ENCODE measurements at regions not wholly inside any gene's neighbourhood (a gene's known extent, or its start where the extent isn't known, plus 50 kb on each side); places are given as distances from the start of the nearest gene placed in this dataset.

DNA sequence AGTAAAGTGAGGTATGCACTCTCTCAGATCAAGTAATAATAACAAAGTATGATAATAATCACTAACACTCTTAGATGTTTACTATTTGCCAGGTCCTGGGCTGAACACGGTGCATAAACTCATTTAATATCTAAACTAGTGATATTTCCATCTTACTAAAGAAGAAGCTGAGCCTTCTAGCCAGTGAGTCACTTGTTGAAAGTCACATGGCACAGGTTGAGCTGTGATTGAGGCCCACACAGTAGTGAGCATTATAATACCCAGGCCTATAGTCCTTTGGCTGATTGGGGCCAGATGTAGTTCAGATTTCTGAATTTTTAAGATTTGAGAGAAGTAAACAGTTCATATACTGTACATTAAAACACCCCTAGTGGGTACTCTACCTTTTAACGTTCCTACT is 93.2 kb upstream of the CCDC80 start:
- no peaks in the 10 kb centered on the region for H3K27me3 ChIP-seq (ENCODE audit: insufficient read depth, low read depth)
- TF ChIP-seq, protein P1, sequence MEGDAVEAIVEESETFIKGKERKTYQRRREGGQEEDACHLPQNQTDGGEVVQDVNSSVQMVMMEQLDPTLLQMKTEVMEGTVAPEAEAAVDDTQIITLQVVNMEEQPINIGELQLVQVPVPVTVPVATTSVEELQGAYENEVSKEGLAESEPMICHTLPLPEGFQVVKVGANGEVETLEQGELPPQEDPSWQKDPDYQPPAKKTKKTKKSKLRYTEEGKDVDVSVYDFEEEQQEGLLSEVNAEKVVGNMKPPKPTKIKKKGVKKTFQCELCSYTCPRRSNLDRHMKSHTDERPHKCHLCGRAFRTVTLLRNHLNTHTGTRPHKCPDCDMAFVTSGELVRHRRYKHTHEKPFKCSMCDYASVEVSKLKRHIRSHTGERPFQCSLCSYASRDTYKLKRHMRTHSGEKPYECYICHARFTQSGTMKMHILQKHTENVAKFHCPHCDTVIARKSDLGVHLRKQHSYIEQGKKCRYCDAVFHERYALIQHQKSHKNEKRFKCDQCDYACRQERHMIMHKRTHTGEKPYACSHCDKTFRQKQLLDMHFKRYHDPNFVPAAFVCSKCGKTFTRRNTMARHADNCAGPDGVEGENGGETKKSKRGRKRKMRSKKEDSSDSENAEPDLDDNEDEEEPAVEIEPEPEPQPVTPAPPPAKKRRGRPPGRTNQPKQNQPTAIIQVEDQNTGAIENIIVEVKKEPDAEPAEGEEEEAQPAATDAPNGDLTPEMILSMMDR (conservative IDR thresholded peaks at IDR 0.05; ENCODE audit: low read depth, low read length) = no peak
- H3K9ac ChIP-seq = no peak overlapping the region
- no peak overlapping the region for H3K27ac ChIP-seq
- no peaks in the 10 kb centered on the region for H3K79me2 ChIP-seq (ENCODE audit: insufficient read depth, low read depth)
- no peak overlapping the region for H3K4me3 ChIP-seq (IDR thresholded peaks at IDR 0.05; ENCODE audit: insufficient read depth, low read depth, low read length)
- H3K36me3 ChIP-seq (ENCODE audit: insufficient read depth) = no peaks in the 10 kb centered on the region
- no peaks in the 10 kb centered on the region for H3K4me1 ChIP-seq (ENCODE audit: low read depth, poor library complexity, severe bottlenecking)
- no peak overlapping the region for H2AFZ ChIP-seq (ENCODE audit: low read depth)
- no peak overlapping the region for H3K4me2 ChIP-seq
- no peaks in the 10 kb centered on the region for H4K20me1 ChIP-seq (ENCODE audit: insufficient read depth)

DNA sequence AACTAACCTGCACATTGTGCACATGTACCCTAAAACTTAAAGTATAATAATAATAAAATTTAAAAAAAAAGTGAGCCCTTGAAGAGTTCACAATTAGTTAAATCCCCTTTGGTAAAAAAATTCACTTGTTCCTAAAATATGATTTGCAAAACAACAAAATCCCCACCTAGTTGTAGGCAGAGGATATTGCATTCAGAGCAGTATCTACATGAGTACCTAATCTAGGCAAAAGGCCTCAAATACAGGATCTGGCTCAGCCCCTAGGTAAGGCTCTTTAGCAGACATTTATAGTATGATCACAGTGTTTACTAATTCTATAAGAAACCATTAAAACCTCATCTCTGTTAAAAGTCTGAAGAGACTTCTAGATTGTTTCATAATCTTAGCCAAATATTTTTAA is 89.3 kb upstream of the CCDC80 start:
- no peak overlapping the region for H3K4me3 ChIP-seq (IDR thresholded peaks at IDR 0.05; ENCODE audit: insufficient read depth, low read depth, low read length)
- H3K4me2 ChIP-seq = no peak overlapping the region
- no peak overlapping the region for H3K9ac ChIP-seq
- no peaks in the 10 kb centered on the region for H3K36me3 ChIP-seq (ENCODE audit: insufficient read depth)
- no peaks in the 10 kb centered on the region for H3K4me1 ChIP-seq (ENCODE audit: low read depth, poor library complexity, severe bottlenecking)
- no peak overlapping the region for H2AFZ ChIP-seq (ENCODE audit: low read depth)
- TF ChIP-seq, protein P1 (conservative IDR thresholded peaks at IDR 0.05; ENCODE audit: low read depth, low read length) = no peak
- no peaks in the 10 kb centered on the region for H3K27me3 ChIP-seq (ENCODE audit: insufficient read depth, low read depth)
- no peak overlapping the region for H3K27ac ChIP-seq
- H3K79me2 ChIP-seq (ENCODE audit: insufficient read depth, low read depth) = no peaks in the 10 kb centered on the region
- no peaks in the 10 kb centered on the region for H4K20me1 ChIP-seq (ENCODE audit: insufficient read depth)

DNA sequence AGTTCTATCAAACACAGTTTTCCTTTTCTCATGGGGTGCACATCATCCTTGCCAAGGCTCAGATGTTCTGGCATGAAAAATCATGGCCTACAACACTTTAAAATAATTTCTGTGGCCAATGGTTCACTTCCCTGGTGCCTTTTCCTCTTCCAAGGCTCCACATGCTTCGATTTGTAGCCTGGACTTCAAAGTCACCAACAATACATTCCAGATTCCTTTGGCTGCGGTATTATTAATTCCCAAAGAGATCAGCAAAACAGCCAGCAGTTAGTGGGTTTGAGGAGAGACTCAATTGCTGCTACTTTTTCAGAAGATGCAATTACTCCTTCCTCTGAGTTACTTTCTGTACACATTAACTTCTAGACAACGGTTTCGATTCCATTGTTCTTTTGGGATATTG is 80.3 kb upstream of the CCDC80 start:
- no peaks in the 10 kb centered on the region for H4K20me1 ChIP-seq (ENCODE audit: insufficient read depth)
- no peaks in the 10 kb centered on the region for H3K4me1 ChIP-seq (ENCODE audit: low read depth, poor library complexity, severe bottlenecking)
- H3K36me3 ChIP-seq (ENCODE audit: insufficient read depth) = no peaks in the 10 kb centered on the region
- H3K4me3 ChIP-seq (IDR thresholded peaks at IDR 0.05; ENCODE audit: insufficient read depth, low read depth, low read length) = no peak overlapping the region
- no peaks in the 10 kb centered on the region for H3K79me2 ChIP-seq (ENCODE audit: insufficient read depth, low read depth)
- H3K4me2 ChIP-seq = no peak overlapping the region
- H3K9ac ChIP-seq = no peak overlapping the region
- no peak overlapping the region for H3K27ac ChIP-seq
- TF ChIP-seq, protein P1 (conservative IDR thresholded peaks at IDR 0.05; ENCODE audit: low read depth, low read length) = no peak
- no peaks in the 10 kb centered on the region for H3K27me3 ChIP-seq (ENCODE audit: insufficient read depth, low read depth)
- H2AFZ ChIP-seq (ENCODE audit: low read depth) = no peak overlapping the region

DNA sequence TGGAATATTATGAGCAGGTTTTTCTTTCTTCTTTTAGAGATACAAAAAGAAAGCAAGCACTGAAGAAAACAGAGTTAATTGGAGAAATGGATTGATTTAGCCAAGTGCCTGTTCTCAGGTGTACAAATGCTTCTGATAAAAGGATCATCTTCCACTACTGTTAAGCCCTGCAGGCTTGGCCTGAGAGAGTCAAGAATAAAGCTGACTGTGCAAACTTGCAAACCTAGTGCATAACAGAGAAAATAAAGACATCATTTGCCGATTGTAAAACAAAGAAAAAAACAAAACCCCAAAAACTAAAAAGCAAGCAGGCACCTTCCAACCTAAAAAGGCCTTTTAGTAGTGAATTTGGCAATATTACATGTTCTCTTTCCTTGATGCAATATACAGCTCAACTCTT is 78.0 kb upstream of the CCDC80 start:
- H3K9ac ChIP-seq = no peak overlapping the region
- no peaks in the 10 kb centered on the region for H4K20me1 ChIP-seq (ENCODE audit: insufficient read depth)
- no peaks in the 10 kb centered on the region for H3K4me1 ChIP-seq (ENCODE audit: low read depth, poor library complexity, severe bottlenecking)
- TF ChIP-seq, protein P1 (conservative IDR thresholded peaks at IDR 0.05; ENCODE audit: low read depth, low read length) = no peak
- H2AFZ ChIP-seq (ENCODE audit: low read depth) = no peak overlapping the region
- H3K27me3 ChIP-seq (ENCODE audit: insufficient read depth, low read depth) = no peaks in the 10 kb centered on the region
- no peak overlapping the region for H3K4me2 ChIP-seq
- no peaks in the 10 kb centered on the region for H3K79me2 ChIP-seq (ENCODE audit: insufficient read depth, low read depth)
- H3K4me3 ChIP-seq (IDR thresholded peaks at IDR 0.05; ENCODE audit: insufficient read depth, low read depth, low read length) = no peak overlapping the region
- no peaks in the 10 kb centered on the region for H3K36me3 ChIP-seq (ENCODE audit: insufficient read depth)
- no peak overlapping the region for H3K27ac ChIP-seq

DNA sequence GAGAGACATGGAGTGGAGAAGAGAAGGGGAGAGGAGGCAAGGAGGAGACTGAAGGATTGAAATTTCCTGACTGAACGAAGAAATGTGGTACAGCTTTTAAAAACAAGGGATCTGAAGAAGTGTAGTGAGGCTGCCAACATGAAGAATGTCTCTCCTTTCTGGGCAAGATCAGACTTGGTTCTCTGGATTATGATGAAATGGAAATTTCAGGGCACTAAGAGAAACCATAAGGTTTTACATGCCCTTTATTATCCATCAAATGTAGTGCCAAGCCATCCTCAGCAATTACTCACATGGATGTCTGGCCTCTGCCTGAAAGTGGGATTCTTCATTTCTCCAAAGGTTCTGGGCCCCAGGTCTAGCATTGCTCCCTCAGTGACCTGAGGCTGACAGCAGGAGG is 77.6 kb upstream of the CCDC80 start:
- TF ChIP-seq, protein P1 (conservative IDR thresholded peaks at IDR 0.05; ENCODE audit: low read depth, low read length) = no peak
- Histone ChIP-seq H3K4me1 (ENCODE audit: low read depth, poor library complexity, severe bottlenecking) (no peaks in the 10 kb centered on the region), H3K4me3 (IDR thresholded peaks at IDR 0.05; ENCODE audit: insufficient read depth, low read depth, low read length) (no peak overlapping the region), H4K20me1 (ENCODE audit: insufficient read depth) (no peaks in the 10 kb centered on the region), H3K79me2 (ENCODE audit: insufficient read depth, low read depth) (no peaks in the 10 kb centered on the region), H3K27me3 (ENCODE audit: insufficient read depth, low read depth) (no peaks in the 10 kb centered on the region), H3K9ac (no peak overlapping the region), H2AFZ (ENCODE audit: low read depth) (no peak overlapping the region), H3K36me3 (ENCODE audit: insufficient read depth) (no peaks in the 10 kb centered on the region), H3K27ac (no peak overlapping the region), H3K4me2 (no peak overlapping the region)

Measured in KMS-11 (cell line).